Pulmonary artery endothelial cell (primary cell): ENCODE measurements at regions not wholly inside any gene's neighbourhood (a gene's known extent, or its start where the extent isn't known, plus 50 kb on each side); places are given as distances from the start of the nearest gene placed in this dataset.

Source experiments
- DNase-seq: peaks from one replicate; pipeline ENCODE4 v3.0.0-alpha.2; 2011; ENCODE audit warnings: low read depth, low spot score

GRCh38 chr21:41076064-41076463 is 91.9 kb upstream of the BACE2 start:
- no peak for DNase-seq

GRCh38 chr21:41079159-41079558 is 88.8 kb upstream of the BACE2 start:
- DNase-seq = no peak

GRCh38 chr21:41080485-41081121 is 87.4 kb upstream of the BACE2 start:
- no peak for DNase-seq

GRCh38 chr21:41086569-41086968 is 81.4 kb upstream of the BACE2 start:
- no peak for DNase-seq

GRCh38 chr21:41090981-41091380 is 77.0 kb upstream of the BACE2 start:
- DNase-seq = no peak

GRCh38 chr21:41091616-41092015 is 76.3 kb upstream of the BACE2 start:
- no peak for DNase-seq

GRCh38 chr21:41092312-41092711 is 75.6 kb upstream of the BACE2 start:
- no peak for DNase-seq

- no peak for DNase-seq
These were observed 72.0 kb upstream of the BACE2 start for GRCh38 chr21:41095983-41096382.

GRCh38 chr21:41098076-41098475 is 69.9 kb upstream of the BACE2 start:
- DNase-seq = no peak

- no peak for DNase-seq
These were observed 69.4 kb upstream of the BACE2 start for GRCh38 chr21:41098481-41099042.

- no peak for DNase-seq
These were observed 67.0 kb upstream of the BACE2 start for GRCh38 chr21:41100826-41101550.

GRCh38 chr21:41102281-41102680 is 65.7 kb upstream of the BACE2 start:
- no peak for DNase-seq

- no peak for DNase-seq
These were observed 60.4 kb upstream of the BACE2 start for GRCh38 chr21:41107602-41108001.

GRCh38 chr21:41108668-41109585 is 59.0 kb upstream of the BACE2 start:
- no peak for DNase-seq

- DNase-seq = no peak
These were observed 57.8 kb upstream of the BACE2 start for GRCh38 chr21:41110161-41110560.

GRCh38 chr21:41110664-41111063 is 57.3 kb upstream of the BACE2 start:
- DNase-seq = no peak

GRCh38 chr21:41111681-41112080 is 56.3 kb upstream of the BACE2 start:
- DNase-seq = no peak

- no peak for DNase-seq
These were observed 54.9 kb upstream of the BACE2 start for GRCh38 chr21:41112740-41113692.

GRCh38 chr21:41115851-41116250 is 52.1 kb upstream of the BACE2 start:
- DNase-seq = no peak
